HG02588 (cell line): ENCODE measurements at regions not wholly inside any gene's neighbourhood (a gene's known extent, or its start where the extent isn't known, plus 50 kb on each side); places are given as distances from the start of the nearest gene placed in this dataset.
"Not testable (repeated sequence)": the region's sequence is repeated elsewhere in the genome, so short reads cannot be mapped to it uniquely, and the experiment has no call there.

Experiments
- ATAC-seq: cut with Tn5 transposase; IDR thresholded peaks from one replicate; pipeline ENCODE4 v1.9.1; 2021; ENCODE audit warnings: mild to moderate bottlenecking, moderate library complexity; ENCODE audit not compliant: unreplicated experiment

DNA sequence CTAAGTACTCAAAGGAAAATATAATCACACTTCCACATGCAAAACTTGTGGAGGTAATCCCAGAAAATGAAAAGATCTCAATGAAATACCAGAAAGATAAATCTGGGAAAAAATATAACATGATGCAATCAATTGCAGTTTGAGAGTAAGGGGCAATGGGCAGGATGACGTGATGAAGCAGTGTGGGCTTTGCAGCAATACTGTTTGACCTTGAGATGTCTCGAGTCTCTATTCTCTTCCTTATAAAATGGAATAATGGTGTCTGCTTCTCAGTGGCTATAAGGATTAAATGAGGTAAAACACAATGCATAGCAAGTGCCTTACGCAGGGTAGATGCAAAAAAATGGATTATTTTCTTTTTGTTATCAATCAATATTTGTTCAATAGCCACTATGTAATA is 447.5 kb downstream of the BUD13 start:
- no peak for ATAC-seq

DNA sequence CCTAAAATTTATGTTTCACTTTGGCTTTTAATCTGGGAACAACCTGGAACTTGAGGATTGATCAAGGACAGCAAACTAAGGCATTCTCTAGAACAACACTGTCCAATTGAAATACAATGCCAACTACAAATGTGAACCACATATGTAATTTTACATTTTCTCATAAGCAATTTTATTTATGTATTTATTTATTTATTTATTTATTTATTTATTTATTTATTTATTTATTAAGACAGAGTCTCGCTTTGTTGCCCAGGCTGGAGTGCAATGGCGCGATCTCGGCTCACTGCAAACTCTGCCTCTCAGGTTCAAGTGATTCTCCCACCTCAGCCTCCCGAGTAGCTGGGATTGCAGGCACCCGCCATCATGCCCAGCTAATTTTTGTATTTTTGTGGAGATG is 448.7 kb downstream of the BUD13 start:
- ATAC-seq: not testable (repeated sequence)

DNA sequence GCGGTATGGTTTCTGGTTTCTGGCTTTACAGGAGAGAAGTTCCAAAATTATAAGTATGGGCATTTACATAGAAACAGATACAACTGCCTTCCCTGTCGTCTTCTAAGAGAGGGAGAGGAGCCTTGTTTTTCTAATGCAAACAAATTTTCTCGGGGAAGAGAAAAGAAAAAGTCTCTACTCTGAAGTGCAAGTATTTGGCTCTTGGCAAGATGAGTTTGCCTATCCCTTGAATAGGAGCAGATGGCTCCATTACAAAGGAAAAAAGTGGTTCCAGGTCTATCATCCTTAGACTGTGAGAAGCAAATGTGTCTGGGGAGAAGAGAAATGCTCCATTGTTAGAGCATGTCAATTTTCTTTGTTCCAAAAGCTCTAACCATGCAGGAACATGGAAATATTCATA is 455.6 kb downstream of the BUD13 start:
- no peak for ATAC-seq

DNA sequence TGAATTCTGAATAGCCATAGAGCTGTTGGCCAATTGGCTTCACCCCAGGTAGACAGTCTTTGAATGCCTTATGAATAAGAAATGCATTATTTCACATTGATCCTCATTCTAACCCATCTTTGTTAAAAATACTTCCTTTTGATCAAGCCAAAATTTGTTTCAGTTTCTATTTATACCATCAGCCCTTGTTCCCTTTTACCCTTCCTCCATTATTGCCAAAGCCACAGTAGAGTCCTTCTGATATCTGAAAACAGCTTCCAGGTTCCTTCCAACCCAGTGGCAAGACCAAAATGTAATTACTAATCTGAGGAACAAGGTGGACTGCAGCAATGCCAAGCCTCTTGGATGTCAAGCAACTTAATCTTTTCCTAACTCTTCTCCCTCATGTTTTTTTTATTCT is 458.8 kb downstream of the BUD13 start:
- no peak for ATAC-seq

DNA sequence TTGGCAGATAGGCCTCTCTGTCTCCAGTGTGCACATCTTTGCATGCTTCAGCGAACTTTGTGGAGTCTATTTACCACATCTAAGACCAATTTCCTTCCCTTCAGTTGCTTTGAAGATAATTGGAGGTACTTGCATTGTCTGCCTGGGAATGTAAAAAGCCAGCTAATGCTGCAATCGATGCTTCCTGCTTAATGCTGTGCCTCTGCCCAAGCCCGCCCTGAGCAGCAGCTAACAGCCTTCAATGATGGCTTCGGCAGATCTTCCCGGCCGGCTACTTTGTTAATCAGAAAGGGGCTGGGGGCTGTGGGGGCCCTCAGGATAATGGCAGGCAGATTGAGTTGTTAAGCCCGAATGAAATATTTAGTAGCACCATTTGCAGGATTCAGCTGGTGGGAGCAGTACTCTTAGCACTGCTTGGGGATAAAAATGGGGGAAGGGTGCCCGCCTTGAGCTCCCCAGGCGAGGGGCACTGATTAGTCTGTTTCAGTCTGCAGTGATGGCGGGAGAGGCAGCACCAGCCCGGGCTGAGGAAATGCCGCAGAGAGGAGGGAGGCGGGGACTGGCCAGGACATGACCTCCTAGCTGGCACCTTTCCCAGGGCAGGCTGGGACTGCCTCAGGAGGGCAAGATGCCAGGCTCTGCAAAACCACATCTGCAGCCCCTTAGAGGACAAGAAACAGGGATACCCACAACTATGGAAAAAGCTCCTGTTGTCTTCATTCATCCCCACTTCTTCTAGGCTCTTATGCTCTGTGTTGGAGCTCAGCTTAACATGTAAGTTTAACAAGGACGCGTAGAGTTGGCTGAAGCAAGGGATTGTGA is 460.0 kb downstream of the BUD13 start:
- ATAC-seq: no peak

DNA sequence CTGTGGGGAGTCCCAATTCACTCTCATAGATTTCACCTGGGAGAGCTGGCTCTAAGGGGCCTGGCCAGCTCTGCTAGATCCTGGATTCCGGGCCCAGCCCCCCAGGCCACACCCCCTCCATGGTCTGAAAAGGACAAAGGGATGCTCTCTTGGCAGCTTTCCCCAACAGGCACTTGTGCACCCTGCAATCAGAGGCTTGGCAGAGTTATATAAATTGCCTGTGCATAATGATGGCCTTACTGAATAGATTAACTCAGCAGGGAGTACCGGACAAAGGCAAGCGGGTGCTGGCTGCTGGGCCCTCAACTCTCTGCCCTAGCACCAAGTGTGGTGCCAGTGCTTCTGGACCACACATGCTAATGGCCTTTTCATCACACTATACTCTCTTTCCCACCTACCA is 461.6 kb downstream of the BUD13 start:
- ATAC-seq: no peak

DNA sequence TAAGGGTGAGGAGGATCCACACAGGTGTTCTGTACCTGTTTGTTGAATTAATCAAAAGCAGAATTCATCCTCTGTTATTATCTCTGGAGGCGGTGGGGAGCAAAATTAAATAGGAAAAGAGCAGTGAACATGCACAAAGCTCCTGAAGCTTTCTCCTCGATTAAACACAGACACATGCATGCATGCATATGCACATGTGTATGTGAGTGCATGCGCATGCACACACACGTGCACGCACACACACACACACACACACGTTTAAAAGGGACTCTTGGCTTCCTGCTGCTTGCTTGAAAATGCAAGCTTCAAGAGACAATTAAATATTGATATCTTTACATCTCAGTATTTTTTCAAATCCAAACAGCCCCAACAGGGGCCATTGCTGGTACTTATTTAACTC is 462.1 kb downstream of the BUD13 start:
- no peak for ATAC-seq

DNA sequence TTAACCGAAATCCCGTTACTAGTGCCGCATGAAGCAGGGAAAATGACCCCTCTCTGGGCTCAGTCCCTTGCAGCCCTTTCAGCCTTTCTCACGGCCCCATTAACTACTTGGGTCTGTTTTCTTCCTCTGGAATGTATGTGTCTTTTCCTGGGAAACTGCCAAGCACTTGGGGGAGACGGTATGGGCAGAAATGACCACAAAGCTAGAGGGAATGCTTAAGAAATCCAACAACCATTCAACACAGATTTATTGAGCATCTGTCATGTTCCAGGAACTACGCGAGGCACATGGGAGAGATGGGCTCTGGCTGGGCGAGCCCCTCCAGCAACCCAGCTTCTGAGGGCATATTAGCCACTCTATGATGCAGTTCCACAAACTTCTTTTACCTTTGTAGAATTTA is 462.6 kb downstream of the BUD13 start:
- ATAC-seq: no peak

DNA sequence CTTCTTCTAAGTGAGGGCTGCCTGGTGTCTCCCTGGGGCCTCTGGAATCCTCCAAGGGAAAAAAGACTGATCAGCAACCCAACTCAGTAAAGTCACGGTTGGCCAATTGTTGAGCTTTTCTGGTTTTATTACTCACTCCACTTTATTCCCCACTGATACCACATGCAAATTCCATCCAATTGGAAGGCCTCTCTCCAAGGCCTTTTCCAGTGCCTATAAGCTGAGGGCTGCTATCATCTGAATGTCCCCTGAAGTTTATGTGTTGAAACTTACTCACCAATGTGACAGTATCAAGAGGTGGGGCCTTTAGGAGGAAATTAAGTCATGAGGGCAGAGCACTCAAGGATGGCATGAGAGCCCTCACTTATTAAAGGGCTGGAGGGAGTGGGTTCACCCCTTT is 463.3 kb downstream of the BUD13 start:
- ATAC-seq: no peak

DNA sequence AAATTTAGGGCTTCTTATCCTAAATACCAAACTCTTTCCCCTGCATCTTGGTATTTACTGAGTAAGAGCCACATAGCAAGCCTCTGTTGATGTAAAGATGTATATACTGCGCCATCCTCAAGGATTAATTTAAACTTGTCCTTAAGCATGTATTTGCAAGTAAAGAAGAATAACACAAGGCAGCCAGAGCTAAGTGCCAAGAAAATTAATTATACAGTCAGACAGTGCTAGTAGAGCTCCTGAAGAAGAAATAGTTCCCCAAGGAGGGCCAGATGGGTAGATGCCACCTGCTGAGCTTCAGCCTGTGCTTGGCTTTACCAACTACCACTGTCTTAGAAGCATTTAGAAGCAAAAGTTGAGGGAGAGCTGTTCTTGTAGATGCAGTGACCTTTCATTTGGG is 470.0 kb downstream of the BUD13 start:
- ATAC-seq: no peak

DNA sequence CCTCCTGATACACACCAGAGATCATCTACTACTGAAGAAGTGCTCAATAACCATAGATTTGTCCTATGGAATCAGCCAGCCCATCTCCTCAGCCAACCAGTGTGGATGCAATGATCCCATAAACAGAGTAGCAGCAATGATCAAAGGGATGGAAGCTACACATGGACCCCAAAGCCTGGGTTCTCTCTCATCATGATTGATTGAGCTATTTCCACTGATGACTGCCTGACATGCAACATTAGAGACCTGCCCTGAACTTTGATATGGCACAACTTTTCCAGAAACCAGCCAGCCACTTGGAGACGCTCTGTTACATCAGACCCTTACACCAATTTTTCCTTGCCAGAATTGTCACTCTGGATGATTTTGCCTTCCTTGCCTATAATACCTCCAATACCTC is 471.6 kb downstream of the BUD13 start:
- ATAC-seq: no peak

DNA sequence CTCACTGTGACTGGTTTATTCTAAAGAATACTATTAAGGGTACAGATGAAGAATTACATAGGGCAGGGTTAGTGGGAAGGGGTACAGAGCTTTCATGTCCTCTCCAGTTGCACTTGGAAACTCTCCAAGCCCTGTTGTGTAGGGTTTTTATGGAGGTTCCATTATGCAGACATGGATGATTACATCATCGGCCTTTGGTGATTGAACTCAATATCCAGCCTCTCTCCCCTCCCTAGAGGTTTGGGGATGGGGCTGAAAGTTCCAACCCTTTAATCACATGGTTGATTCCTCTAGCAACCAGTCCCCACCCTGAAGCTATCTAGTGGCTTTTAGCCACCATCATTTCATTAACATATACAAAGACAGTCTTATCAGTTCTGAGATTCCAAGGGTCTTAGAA is 472.6 kb downstream of the BUD13 start:
- no peak for ATAC-seq

DNA sequence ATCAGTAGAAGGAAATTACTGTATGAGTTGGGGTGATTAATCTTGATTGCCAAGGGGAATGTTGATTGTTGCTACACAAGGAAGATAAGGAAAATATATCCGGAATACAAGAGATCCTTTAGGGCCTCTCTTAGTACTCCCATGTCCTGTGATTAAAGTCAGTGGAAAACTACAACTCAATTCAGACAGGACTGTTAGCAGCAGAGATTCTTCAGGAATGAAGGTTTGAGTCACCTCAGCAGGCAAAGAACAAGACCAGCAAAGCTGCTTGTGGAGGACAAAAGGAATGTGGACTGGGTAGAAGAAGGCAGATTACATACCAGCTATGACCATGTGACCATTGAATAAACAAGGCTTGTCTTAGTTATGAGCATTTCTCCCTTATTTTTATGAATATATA is 478.2 kb downstream of the BUD13 start:
- no peak for ATAC-seq

DNA sequence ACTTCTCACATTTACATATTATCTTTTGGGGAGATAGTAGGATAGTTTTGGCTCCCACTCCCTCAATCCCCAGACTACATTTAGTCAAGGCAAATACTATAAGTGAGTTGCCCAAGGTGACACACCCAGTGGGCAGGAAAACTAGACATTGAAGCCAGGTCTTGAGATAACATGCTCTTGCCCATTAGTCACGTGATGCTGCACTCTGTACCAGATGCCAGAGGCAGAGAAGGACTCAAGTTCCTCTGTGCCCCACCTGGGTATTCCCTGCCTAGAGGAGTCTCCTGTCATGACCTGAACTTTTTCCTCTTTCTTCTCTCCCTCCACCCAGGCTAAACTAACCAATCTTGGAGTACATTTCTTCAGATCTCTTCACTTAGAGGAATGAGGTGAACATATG is 484.9 kb downstream of the BUD13 start:
- no peak for ATAC-seq

DNA sequence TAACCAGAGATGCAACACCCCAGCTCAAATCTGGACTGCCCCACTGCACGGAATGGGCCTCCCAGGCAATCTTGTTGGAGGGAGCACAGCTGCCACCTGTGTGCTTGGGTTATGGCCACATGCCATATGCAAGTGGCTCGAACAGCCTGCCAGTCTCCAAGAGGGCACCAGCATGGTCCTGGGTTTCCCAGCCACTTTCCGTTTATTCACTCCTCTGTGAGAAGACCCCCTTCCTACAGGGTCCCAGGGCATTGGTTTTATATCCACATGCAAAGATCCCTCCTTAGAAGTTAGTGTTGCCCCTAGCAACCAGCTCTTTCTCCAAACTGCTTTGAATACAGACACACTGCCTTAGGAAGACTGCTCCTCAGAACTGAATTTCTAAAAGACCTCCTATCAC is 487.8 kb downstream of the BUD13 start:
- no peak for ATAC-seq

DNA sequence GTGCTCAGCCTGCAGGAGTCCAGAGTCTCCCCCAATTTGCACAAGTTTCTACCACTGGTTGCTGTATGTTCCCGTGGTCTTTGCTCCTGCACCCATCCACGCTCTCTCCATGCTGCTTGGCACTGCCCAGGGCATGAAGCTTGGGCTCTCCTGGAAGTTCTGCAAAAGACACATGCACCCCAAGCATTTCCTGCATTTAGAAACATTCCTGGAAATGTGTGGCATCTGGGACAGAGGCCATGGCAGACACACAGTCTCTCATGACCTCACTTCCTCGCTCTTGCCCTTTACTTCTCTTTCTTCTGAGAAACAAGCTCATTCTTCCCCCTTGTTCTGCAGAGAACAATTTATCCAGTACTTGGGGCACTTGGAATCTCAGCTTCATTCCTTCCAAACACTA is 489.5 kb downstream of the BUD13 start:
- ATAC-seq: no peak

DNA sequence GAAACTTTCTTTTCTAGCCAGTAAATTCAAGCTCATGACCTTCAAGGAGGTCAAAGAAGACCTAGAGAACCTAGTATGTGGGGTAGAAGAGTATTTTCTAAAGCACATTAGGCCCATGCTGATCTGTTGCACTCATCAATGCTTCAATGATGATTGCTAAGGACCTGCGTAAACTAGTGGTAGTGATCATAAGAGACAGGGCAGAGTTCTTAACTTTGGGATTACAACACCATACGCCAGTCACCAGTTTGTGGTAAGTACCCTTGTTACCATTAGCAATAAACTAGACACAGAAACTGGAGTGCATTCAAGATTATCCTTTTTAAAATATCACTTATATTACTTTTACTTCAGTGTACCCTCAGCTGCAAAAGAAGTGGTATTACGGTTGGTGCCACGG is 490.3 kb downstream of the BUD13 start:
- no peak for ATAC-seq

DNA sequence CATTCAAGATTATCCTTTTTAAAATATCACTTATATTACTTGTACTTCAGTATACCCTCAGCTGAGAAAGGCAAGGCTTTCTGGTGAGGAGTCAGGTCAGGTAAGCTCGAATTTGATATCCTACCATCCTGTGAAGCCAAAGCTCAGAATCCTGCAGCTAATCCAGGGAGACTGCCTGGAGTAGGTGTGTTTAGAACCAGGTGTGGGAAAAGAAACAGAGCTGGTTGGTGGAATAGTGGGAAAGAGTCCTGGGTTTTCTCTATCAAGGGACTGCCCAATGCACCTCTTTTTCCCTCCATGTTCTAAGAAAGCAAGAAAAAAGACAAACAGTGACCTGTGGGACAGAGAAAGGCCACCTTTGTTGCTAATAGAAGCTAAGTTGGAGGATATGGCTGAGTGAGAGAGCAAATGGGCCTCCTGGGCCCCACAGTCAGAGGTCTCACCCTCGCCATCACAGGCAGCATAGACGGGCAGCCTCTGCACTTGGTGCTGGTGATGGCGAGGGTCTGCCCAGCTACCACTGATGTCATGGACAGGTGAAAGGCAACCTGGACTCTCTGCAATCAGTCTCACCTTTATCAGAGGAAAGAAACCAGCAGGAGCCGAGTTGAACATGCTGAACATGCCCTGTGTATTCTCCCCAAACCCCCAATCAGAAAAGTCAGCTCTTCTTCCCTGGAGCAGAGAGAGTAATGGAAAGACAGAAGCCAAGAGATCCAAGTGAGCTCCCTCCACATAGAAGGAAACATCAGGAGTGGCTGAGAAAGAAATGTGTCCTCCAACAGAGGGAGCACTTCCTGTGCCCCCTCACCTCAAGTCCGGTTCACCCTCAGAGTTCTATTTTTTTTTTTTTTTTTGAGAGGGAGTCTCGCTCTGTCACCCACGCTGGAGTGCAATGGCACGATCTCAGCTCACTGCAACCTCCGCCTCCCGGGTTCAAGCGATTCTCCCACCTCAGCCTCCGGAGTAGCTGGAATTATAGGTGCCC is 491.3 kb downstream of the BUD13 start:
- no peak for ATAC-seq

DNA sequence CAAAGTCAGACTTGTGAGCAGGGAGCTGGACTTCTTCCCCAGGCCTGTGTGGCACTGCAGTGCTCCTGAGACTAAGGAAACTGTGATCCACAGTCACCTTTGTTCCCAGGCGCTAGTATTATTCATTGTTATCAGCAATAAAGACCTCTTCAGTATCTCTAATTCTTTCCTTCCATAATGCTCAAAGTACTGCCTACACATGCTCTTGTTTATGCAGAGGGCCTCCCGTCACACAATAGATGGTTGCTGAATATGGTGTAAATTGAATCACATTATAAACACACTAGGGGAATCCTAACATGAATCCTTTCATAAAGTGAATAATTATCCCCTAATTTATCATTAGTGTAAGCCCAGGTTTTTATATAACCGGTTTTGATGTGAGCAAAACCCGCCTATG is 493.3 kb downstream of the BUD13 start:
- no peak for ATAC-seq

DNA sequence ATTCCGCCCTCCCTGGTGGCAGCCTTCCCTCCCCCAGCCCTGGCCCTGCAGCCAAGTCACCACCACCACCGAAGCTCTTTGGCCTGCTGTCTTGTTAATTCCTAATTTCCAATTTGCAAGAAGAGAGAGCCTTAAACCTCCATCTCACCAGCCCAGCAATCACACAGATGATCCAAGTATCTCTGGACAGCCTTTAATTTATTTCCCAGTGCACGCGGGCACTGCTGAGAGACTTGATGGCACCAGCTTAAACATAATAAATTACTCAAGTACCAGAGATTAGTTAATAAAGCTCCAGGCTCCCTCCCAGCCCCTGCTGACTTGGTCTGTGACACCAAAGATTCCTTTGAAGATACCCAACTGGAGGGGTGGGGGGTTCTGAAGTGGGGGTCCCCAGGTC is 494.7 kb downstream of the BUD13 start:
- no peak for ATAC-seq

DNA sequence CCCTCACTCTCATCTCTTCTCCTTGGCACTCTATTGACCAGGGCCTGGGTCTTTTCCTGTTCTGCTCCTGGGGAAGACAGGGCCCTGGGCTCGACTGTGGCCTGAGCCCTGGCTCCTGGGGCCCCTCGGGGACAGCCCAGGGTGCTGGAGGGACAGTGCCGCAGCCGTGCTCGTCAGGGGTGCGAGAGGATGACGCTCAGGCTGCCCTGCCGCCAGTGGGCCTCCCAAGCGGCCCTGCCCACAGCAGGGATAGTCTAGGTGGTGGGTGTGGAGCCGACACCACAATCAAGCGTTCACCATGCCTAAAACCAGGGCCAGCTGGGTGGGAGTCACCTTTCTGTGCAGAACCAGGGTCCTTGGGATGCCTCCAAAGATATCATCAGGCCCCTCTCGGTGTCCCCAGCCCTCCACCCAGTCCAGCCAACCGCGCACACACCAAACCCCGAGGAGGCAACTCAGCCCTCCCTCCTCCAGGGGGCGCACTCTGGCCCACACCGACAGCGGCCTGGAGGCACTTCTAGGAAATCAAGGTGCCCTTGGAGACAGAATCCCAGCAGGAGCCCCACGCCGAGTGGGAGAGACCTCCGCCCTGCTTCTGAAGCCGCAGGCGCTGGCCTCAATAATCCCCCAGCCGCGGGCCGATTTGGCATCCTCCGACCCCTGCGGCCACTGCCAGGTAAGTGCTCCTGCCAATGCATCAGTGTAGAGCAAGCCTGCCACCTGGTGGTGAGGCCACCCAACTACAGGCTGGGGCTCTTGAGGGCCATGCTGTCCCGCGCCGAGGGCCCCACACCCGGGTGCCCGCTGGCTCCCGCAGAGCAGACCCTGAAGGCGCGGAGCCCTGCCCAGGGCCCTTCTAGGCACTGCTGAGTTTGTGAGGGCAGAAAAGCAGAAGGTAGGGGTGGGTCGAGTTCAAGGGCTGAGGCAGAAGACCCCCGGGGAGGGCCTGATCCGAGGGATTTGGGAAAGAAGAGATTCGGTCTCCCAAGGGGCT is 496.4 kb downstream of the BUD13 start:
- ATAC-seq: peak; percentile 81
